GM19193 (cell line): ENCODE measurements at regions not wholly inside any gene's neighbourhood (a gene's known extent, or its start where the extent isn't known, plus 50 kb on each side); places are given as distances from the start of the nearest gene placed in this dataset.

ENCODE experiments used
- POLR2A ChIP-seq: IDR thresholded peaks from 4 replicates; pipeline ENCODE4 v1.6.1; 2011; ENCODE audit not compliant: insufficient read depth, insufficient read length; ENCODE audit errors: extremely low read depth

- no peak for TF ChIP-seq POLR2A
Observed at GRCh38 chr15:92833493-92834271, 66.4 kb upstream of the CHD2 start.

- TF ChIP-seq POLR2A = no peak
Observed at GRCh38 chr15:92839696-92840095, 60.4 kb upstream of the CHD2 start.

GRCh38 chr15:92840149-92840548 is 60.0 kb upstream of the CHD2 start:
- TF ChIP-seq POLR2A = no peak

GRCh38 chr15:92843326-92843725 is 56.8 kb upstream of the CHD2 start:
- no peak for TF ChIP-seq POLR2A

GRCh38 chr15:92843814-92844213 is 56.3 kb upstream of the CHD2 start:
- TF ChIP-seq POLR2A = no peak

- TF ChIP-seq POLR2A = no peak
Observed at GRCh38 chr15:92845126-92845508, 55.0 kb upstream of the CHD2 start.

- no peak for TF ChIP-seq POLR2A
Observed at GRCh38 chr15:92846741-92847140, 53.4 kb upstream of the CHD2 start.

GRCh38 chr15:92847841-92848240 is 52.3 kb upstream of the CHD2 start:
- no peak for TF ChIP-seq POLR2A

- no peak for TF ChIP-seq POLR2A
Observed at GRCh38 chr15:92848464-92848851, 51.7 kb upstream of the CHD2 start.

GRCh38 chr15:92848852-92849598 is 51.1 kb upstream of the CHD2 start:
- TF ChIP-seq POLR2A = no peak
